ENCODE measurements at regions not wholly inside any gene's neighbourhood (a gene's known extent, or its start where the extent isn't known, plus 50 kb on each side); places are given as distances from the start of the nearest gene placed in this dataset.
A peak's percentile ranks its signal among the peaks of the same experiment; 100 is the strongest.

DNA sequence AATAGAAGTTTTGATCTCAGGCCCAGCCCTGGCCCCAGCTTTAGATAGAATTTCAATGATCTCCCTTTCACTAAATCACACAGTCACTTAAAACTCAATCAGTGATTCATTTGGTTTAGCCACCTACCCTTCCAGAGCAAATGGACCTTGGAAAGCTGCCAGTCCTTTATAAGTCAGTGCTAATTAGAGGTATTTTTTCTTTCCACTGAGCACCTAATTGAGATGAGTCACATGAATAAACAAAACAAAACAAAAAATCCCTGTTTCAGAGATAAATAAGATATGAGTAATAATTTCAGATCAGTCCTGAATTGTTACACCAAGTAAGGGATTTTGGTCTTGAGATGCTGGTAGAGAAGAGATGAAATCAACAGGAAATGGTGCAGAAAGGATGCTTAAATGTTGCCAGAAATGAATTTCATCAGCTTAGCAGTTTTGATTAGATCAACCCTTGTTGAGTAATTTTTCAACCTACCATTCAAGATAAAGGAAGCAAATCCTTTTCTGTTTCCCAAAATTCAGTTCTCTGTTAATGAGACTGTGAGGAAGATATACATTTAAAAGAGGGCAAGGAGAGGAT is 352.0 kb upstream of the COL8A1 start:
- no peak for TF ChIP-seq POLR2AphosphoS5 (IDR thresholded peaks at IDR 0.05; ENCODE audit: low read depth, low read length)
- no peak for TF ChIP-seq TAF1 (IDR thresholded peaks at IDR 0.05; ENCODE audit: borderline replicate concordance, low read depth, low read length)
- TF ChIP-seq POLR2A (IDR thresholded peaks at IDR 0.05; ENCODE audit: low read depth, low read length): no peak
- FAIRE-seq (no peak), DNase-seq (ENCODE audit: insufficient read length) (no peak)

DNA sequence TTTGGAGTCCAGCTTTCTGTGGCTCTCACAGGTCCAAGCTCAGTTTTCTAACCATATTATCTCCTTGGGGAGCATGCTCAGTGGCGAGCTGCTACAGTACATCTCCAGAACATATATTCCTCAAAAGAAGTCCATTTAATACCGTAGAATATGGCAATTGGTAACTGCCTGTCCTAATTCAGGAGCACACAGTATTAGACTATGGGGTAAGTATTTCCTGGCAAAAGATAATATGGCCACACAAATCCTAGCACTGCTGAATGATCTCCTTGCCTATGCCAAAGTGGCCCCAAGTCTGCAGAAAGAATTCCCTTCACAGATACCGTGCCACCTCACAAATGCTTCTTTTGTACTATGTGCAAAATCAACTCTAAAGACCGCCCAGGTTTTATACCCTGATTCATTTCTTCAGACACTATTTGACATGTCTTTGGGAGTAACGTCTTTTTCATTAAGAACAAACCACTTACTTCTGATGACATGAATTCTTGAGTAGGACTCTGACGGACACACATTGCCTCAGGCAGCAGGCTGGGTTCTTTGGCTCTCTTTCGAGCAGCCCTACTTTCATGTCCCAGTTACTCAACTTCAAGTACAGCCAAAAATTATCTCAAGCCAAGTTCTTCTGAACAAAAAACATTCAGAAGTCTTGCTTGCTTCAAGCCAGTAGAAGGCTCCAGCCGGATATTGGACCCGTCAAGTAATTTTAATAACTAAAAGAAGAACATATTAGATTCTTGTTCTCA is 368.3 kb upstream of the DCBLD2 start:
- FAIRE-seq: no peak
- no peak for TF ChIP-seq TAF1 (IDR thresholded peaks at IDR 0.05; ENCODE audit: borderline replicate concordance, low read depth, low read length)
- no peak for TF ChIP-seq POLR2A (IDR thresholded peaks at IDR 0.05; ENCODE audit: low read depth, low read length)
- no peak for TF ChIP-seq POLR2AphosphoS5 (IDR thresholded peaks at IDR 0.05; ENCODE audit: low read depth, low read length)
- DNase-seq (ENCODE audit: insufficient read length): no peak

DNA sequence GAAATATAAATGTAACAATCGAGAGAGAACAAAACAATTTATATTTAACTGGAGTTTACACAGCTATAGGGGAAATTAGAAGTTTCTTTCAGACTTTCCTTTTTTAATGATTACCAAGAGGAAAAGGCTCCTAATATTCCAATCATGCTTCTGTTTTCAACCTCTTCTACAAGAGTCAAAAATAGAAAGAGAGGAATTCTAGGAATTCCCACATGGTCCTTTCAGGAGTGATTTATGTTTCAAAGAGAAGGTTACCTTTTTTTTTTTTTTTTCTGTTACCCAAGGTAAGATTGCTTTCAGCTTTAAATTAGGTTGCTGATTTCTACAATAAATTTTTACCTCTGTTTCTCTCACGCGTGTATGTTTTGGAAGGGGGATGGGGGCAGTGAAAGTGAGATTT is 355.3 kb upstream of the DCBLD2 start:
- no peak for FAIRE-seq
- no peak for DNase-seq (ENCODE audit: insufficient read length)
- TF ChIP-seq POLR2A (IDR thresholded peaks at IDR 0.05; ENCODE audit: low read depth, low read length) (no peak), TAF1 (IDR thresholded peaks at IDR 0.05; ENCODE audit: borderline replicate concordance, low read depth, low read length) (no peak), POLR2AphosphoS5 (IDR thresholded peaks at IDR 0.05; ENCODE audit: low read depth, low read length) (no peak)

DNA sequence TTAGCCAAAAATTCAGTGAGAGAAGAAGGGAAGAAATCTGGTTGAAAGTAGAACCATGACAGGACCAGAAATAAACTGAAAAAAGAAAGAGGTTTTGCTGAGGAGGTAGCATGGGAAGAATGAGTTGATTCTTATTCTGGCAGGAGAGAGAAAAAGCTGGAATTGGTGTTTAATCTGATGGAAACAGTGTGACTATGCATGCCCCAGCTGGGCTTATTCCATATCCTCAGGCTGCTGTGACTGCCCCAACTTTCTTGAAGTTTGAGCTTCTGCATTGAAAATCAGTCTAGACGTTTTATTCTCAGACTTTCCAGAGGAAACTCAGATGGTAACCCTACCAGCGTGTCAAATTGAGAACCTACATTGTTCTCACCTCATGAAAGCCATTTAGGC is 352.5 kb upstream of the DCBLD2 start:
- DNase-seq (ENCODE audit: insufficient read length) (no peak), FAIRE-seq (peak; percentile 24)
- TF ChIP-seq POLR2A (IDR thresholded peaks at IDR 0.05; ENCODE audit: low read depth, low read length) (no peak), TAF1 (IDR thresholded peaks at IDR 0.05; ENCODE audit: borderline replicate concordance, low read depth, low read length) (no peak), POLR2AphosphoS5 (IDR thresholded peaks at IDR 0.05; ENCODE audit: low read depth, low read length) (no peak)

DNA sequence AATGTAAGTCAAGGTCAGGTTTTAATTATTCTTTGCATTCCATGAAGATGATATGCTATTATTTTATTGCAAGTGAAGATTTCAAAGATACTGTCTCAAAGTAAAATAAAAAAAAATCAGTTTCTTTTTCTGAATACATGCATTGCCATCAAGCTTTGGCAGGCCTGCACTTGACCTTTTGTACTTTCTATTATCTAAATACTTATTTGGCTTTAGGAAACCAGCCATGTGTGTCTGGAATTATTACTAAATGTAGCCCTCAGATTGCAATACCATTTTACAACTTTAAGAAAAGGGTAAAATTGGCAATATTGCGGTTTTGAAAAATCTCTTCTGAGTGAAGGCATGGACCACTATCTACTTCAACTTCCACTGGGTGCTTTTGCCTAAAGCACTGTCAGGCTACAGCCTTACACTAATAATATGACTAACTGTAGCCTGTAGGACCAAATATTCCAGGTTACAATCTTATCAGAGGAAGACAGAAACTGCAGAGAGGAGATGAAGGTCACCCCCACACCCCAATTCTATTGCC is 349.4 kb upstream of the DCBLD2 start:
- DNase-seq (ENCODE audit: insufficient read length): no peak
- TF ChIP-seq TAF1 (IDR thresholded peaks at IDR 0.05; ENCODE audit: borderline replicate concordance, low read depth, low read length) (no peak), POLR2AphosphoS5 (IDR thresholded peaks at IDR 0.05; ENCODE audit: low read depth, low read length) (no peak)
- FAIRE-seq: no peak

DNA sequence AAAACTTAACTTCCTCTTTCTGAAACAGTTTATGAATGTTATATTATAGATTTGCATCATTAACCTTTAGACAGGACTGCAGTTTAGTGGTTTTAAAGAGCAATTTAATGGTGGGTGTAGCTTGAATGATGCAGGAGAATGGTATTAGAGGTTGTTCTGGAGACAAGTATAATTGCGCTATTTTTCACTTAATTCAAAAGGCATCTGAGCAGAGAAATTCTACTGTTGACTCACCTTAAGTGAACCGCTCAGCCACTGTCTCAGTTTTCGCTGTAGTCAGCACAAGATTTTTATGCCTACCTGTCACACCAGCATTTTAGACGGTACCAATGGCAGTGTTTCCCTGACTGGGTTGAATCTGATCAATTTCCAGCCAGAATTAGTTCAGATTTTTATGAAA is 348.8 kb upstream of the DCBLD2 start:
- FAIRE-seq (no peak), DNase-seq (ENCODE audit: insufficient read length) (no peak)
- TF ChIP-seq POLR2AphosphoS5 (IDR thresholded peaks at IDR 0.05; ENCODE audit: low read depth, low read length) (no peak), POLR2A (IDR thresholded peaks at IDR 0.05; ENCODE audit: low read depth, low read length) (no peak)

DNA sequence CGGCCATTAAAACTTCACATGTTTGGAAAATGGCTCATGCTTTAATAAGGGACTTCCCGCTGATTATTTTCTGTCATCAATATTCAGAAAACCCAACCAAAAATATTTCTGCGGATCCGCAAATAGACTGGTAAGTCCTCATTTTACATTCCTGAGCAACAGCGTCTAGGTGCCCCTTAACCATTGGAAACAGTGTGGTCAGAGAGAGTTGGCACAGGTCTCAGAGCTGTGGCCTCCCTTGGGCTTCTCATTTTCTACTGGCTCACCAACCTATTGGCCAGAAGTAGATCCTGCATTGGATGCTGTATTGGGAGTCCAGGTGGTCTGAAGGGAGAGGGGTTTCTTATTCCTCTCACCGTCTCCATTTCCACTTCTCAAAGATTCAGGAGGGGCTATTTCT is 348.1 kb upstream of the DCBLD2 start:
- no peak for TF ChIP-seq POLR2A (IDR thresholded peaks at IDR 0.05; ENCODE audit: low read depth, low read length)
- TF ChIP-seq POLR2AphosphoS5 (IDR thresholded peaks at IDR 0.05; ENCODE audit: low read depth, low read length): no peak
- TF ChIP-seq TAF1 (IDR thresholded peaks at IDR 0.05; ENCODE audit: borderline replicate concordance, low read depth, low read length): no peak
- no peak for DNase-seq (ENCODE audit: insufficient read length)
- FAIRE-seq: no peak

DNA sequence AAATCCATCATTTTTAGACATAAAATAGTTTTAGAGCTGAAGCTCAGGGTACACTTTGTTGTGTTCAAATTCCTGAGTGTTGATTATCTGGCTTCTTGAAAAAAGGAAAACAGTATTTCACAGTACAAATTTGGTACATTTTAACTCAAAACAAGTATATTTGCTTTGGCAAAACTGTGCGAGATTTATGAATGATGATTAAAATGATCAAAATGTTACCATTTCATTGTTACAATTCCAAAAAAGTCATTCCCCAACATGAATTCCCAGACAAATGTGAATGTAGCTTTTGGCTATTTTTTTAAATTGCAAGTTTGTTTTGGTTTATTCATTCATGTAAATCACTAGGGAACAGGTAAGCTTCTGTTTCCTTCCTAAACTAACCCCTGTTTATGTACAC is 347.4 kb upstream of the DCBLD2 start:
- no peak for DNase-seq (ENCODE audit: insufficient read length)
- TF ChIP-seq POLR2AphosphoS5 (IDR thresholded peaks at IDR 0.05; ENCODE audit: low read depth, low read length) (no peak), TAF1 (IDR thresholded peaks at IDR 0.05; ENCODE audit: borderline replicate concordance, low read depth, low read length) (no peak), POLR2A (IDR thresholded peaks at IDR 0.05; ENCODE audit: low read depth, low read length) (no peak)
- FAIRE-seq: no peak

DNA sequence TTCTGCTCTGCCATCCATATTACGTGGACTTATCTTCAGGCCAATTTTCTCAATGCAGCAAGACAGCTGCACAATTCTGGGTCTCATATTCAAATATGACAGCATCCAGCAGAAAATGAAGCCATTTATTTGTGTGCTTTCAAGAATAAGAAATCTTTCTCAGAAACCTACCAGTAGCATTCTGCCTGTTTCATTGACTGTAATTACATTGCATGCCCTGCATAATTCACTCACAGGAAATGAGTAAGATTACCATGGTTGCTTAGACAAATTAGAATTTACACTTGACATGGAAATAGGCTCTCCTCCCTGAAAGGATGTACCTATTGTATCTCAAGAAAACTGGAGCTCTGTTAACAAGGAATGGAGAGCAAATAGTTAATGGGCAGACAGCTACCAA is 346.6 kb upstream of the DCBLD2 start:
- FAIRE-seq: no peak
- no peak for DNase-seq (ENCODE audit: insufficient read length)
- TF ChIP-seq POLR2AphosphoS5 (IDR thresholded peaks at IDR 0.05; ENCODE audit: low read depth, low read length) (no peak), TAF1 (IDR thresholded peaks at IDR 0.05; ENCODE audit: borderline replicate concordance, low read depth, low read length) (no peak), POLR2A (IDR thresholded peaks at IDR 0.05; ENCODE audit: low read depth, low read length) (no peak)

DNA sequence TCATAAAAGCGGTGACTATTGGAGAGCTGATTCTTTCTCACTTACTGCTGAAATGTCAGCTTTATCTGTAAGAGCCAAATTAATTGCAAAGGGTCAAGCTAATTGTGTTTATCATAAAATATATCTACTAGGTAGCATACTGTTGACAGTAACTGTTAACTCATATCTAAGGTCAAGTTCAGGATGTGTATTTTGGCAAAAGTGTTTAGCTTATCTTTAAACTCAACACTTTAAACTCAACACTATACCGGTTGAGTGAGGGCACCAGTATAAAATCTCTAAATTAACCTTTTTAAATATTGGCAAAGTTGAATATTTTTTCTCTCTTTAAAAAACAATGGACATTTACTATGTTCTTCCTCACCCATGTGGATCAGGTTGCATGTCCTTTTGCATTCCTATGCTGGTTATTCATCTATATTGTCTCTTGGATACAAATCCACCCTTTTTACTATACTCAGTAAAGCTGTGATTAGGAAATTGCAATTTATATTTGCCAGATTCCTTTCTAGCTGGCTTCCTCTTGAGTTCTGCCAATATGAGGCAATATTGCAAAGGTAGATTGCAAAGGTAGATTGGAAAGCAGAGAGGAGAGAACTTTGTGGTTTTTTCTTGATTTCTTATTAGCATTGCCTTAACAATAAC is 344.6 kb upstream of the DCBLD2 start:
- DNase-seq (ENCODE audit: insufficient read length) (no peak), FAIRE-seq (no peak)

DNA sequence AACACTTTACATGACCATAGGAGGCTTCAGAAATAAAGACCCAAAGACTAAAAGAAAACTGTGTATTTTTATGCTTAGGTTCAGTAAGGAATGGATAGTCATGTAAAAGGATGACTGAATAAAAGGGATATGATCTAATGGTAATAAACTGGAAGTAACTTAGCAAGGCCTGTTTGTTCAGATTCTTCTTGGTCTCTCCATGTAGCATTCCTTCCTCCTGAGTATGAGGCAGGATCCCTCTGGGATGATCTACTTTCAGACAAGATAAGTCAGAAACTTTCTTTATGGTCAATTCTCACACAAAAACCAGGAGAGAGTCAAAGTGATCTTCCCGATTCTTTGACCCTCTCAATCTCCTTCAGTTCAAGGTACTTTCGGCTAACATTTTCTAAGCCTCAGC is 340.8 kb upstream of the DCBLD2 start:
- FAIRE-seq (no peak), DNase-seq (ENCODE audit: insufficient read length) (no peak)
- TF ChIP-seq TAF1 (IDR thresholded peaks at IDR 0.05; ENCODE audit: borderline replicate concordance, low read depth, low read length): no peak
- TF ChIP-seq POLR2A (IDR thresholded peaks at IDR 0.05; ENCODE audit: low read depth, low read length): no peak
- TF ChIP-seq POLR2AphosphoS5 (IDR thresholded peaks at IDR 0.05; ENCODE audit: low read depth, low read length): no peak

More for the DNA sequence above, 344.6 kb upstream of the DCBLD2 start:
- TF ChIP-seq POLR2A (IDR thresholded peaks at IDR 0.05; ENCODE audit: low read depth, low read length): no peak
- TF ChIP-seq POLR2AphosphoS5 (IDR thresholded peaks at IDR 0.05; ENCODE audit: low read depth, low read length): no peak
- no peak for TF ChIP-seq TAF1 (IDR thresholded peaks at IDR 0.05; ENCODE audit: borderline replicate concordance, low read depth, low read length)

DNA sequence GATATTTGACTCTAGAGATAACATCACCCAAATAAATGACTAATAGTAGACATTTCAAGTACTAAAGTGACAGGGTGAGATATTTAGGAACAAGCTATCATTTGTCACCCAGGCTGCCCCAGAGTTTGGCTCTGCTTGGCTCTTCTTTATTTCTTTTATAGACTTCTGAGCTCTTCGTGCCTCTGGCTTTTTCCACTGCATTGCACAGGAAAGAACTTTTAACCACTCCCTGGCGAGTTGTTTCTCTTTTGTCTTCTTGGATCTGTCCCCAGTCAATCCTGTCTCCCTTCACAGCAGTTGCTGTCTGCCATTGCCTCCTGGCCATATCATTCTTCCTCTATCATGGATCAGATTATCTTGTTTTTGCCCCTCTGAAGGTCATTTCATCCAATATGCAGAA is 339.2 kb upstream of the DCBLD2 start:
- DNase-seq (ENCODE audit: insufficient read length): no peak
- no peak for FAIRE-seq
- TF ChIP-seq POLR2A (IDR thresholded peaks at IDR 0.05; ENCODE audit: low read depth, low read length) (no peak), POLR2AphosphoS5 (IDR thresholded peaks at IDR 0.05; ENCODE audit: low read depth, low read length) (no peak), TAF1 (IDR thresholded peaks at IDR 0.05; ENCODE audit: borderline replicate concordance, low read depth, low read length) (no peak)

Measured in GM12892 (cell line).